Neuronal stem cell (in vitro differentiated cells): ENCODE measurements at regions not wholly inside any gene's neighbourhood (a gene's known extent, or its start where the extent isn't known, plus 50 kb on each side); places are given as distances from the start of the nearest gene placed in this dataset.
"Not testable (repeated sequence)": the region's sequence is repeated elsewhere in the genome, so short reads cannot be mapped to it uniquely, and the experiment has no call there.

Experiments
- DNase-seq: peaks from one replicate; pipeline ENCODE4 v3.0.0-alpha.2; 2013; ENCODE audit warnings: low spot score
- H2AFZ ChIP-seq: one replicate; pipeline ENCODE4 v1.6.1; 2013; ENCODE audit warnings: mild to moderate bottlenecking, low read length, inconsistent platforms
- H2AK5ac ChIP-seq: 2 replicates; pipeline ENCODE4 v1.6.1; 2013; ENCODE audit warnings: low read depth, mild to moderate bottlenecking, inconsistent platforms, low read length, moderate library complexity, mixed read lengths
- H2BK120ac ChIP-seq: 2 replicates; pipeline ENCODE4 v1.6.1; 2013; ENCODE audit warnings: low read depth, mild to moderate bottlenecking, inconsistent platforms, low read length, moderate library complexity, mixed read lengths
- H2BK12ac ChIP-seq: one replicate; pipeline ENCODE4 v1.6.1; 2013; ENCODE audit warnings: low read length, inconsistent platforms
- H2BK15ac ChIP-seq: 2 replicates; pipeline ENCODE4 v1.6.1; 2013; ENCODE audit warnings: mild to moderate bottlenecking, low read length, inconsistent platforms, mixed read lengths
- H2BK5ac ChIP-seq: one replicate; pipeline ENCODE4 v1.6.1; 2013; ENCODE audit warnings: inconsistent platforms, mild to moderate bottlenecking, low read length, moderate library complexity
- H3K14ac ChIP-seq: one replicate; pipeline ENCODE4 v1.6.1; 2013; ENCODE audit warnings: low read length, inconsistent platforms
- H3K18ac ChIP-seq: 2 replicates; pipeline ENCODE4 v1.6.1; 2013; ENCODE audit warnings: low read length, inconsistent platforms
- H3K23ac ChIP-seq: 2 replicates; pipeline ENCODE4 v1.6.1; 2013; ENCODE audit warnings: low read depth, mild to moderate bottlenecking, mixed read lengths, low read length, inconsistent platforms; ENCODE audit not compliant: poor library complexity
- H3K27ac ChIP-seq: replicated peaks from 3 replicates; pipeline ENCODE4 v1.5.1; 2013; ENCODE audit warnings: low read length, inconsistent platforms
- H3K27me3 ChIP-seq, 3 experiments: 2 replicates each; pipeline ENCODE4 v1.6.1; 2013; ENCODE audit warnings: low read length in 3 of 3, mild to moderate bottlenecking in 2 of 3, inconsistent platforms in 1 of 3, low read depth in 1 of 3, mixed read lengths in 1 of 3, moderate library complexity in 1 of 3; ENCODE audit not compliant: control insufficient read depth in 3 of 3, insufficient read depth in 3 of 3
- H3K36me3 ChIP-seq, 2 donors: replicated peaks in 1 of 2; 2 replicates each; pipeline ENCODE4 v1.6.1; 2013; ENCODE audit warnings: low read length in 2 of 2; ENCODE audit not compliant: control insufficient read depth in 2 of 2, insufficient read depth in 2 of 2
- H3K4ac ChIP-seq: 2 replicates; pipeline ENCODE4 v1.6.1; 2013; ENCODE audit warnings: inconsistent platforms, mild to moderate bottlenecking, low read length, moderate library complexity
- H3K4me1 ChIP-seq, 2 donors: 1 replicate in 1 of 2; 2 replicates in 1 of 2; pipeline ENCODE4 v1.6.1; 2013; ENCODE audit warnings: low read length in 2 of 2, low read depth in 1 of 2; ENCODE audit not compliant: control insufficient read depth in 2 of 2, insufficient read depth in 1 of 2
- H3K4me2 ChIP-seq: one replicate; pipeline ENCODE4 v1.6.1; 2013; ENCODE audit warnings: mild to moderate bottlenecking, low read length, inconsistent platforms; ENCODE audit not compliant: insufficient read depth, poor library complexity, severe bottlenecking
- H3K4me3 ChIP-seq, 2 donors: 2 replicates each; pipeline ENCODE4 v1.5.1; 2013; ENCODE audit warnings: low read length in 2 of 2, mild to moderate bottlenecking in 2 of 2, inconsistent platforms in 1 of 2, moderate library complexity in 1 of 2
- H3K79me1 ChIP-seq: one replicate; pipeline ENCODE4 v1.6.1; 2013; ENCODE audit warnings: low read depth, mild to moderate bottlenecking, inconsistent platforms, low read length, moderate library complexity
- H3K9ac ChIP-seq: one replicate; pipeline ENCODE4 v1.6.1; 2013; ENCODE audit warnings: mild to moderate bottlenecking, low read depth, low read length, inconsistent platforms; ENCODE audit not compliant: poor library complexity
- H3K9me3 ChIP-seq, 2 donors: replicated peaks in 1 of 2; 2 replicates each; pipeline versions ENCODE3 to v1.6.1; 2013; ENCODE audit warnings: low read length in 2 of 2, mild to moderate bottlenecking in 2 of 2, inconsistent platforms in 1 of 2, low read depth in 1 of 2, mixed read lengths in 1 of 2, moderate library complexity in 1 of 2; ENCODE audit not compliant: control insufficient read depth in 2 of 2, insufficient read depth in 1 of 2
- H4K8ac ChIP-seq: one replicate; pipeline ENCODE4 v1.6.1; 2013; ENCODE audit warnings: low read depth, mild to moderate bottlenecking, inconsistent platforms, low read length, moderate library complexity
- H4K91ac ChIP-seq: one replicate; pipeline ENCODE4 v1.6.1; 2013; ENCODE audit warnings: low read length, low read depth, mild to moderate bottlenecking, inconsistent platforms; ENCODE audit not compliant: poor library complexity
- whole genome bisulfite sequencing, 2 donors: extraction: QIAGEN DNeasy Blood & Tissue Kit; methylation state at CpG; one replicate each; pipeline ENCODE4 v1.1.7; 2013; ENCODE audit warnings: missing lambda C conversion rate in 2 of 2, mixed read lengths in 1 of 2; ENCODE audit not compliant: insufficient read length in 2 of 2, insufficient replicate concordance in 1 of 2; ENCODE audit errors: extremely low coverage in 2 of 2; 5-methylcytosine and 5-hydroxymethylcytosine counted together

DNA sequence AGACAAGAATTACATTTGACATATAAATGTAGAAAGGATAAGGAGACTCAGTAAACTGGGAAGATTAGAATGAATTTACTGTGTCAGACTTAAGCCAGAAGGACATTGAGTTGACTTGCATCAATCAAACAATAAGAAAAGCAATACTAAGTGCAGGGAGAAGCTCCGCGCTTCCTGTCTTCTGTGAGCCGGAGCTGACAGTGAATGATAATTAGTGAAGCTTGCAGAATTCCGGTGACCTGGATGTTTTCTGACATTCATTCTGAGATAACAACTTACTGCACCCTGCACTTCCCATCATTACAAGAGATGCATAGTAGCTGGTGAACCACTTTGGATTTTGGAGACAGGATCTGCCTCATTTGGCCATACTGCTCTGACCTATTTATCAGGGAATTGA, 469.2 kb upstream of the PCDH20 start:
- Histone ChIP-seq H3K14ac (no peak overlapping the region), H2AFZ (peak overlapping the region; percentile 68), H2BK120ac (no peak overlapping the region), H4K8ac (no peak overlapping the region), H3K18ac (no peak overlapping the region), H2AK5ac (no peak overlapping the region), H2BK15ac (no peak overlapping the region), H3K4me2 (no peak overlapping the region), H3K27ac (no peak overlapping the region), H4K91ac (no peak overlapping the region), H3K4ac (no peak overlapping the region), H2BK12ac (no peak overlapping the region), H3K4me1 (peaks cover 0 to 3% of the 10 kb centered on the region in 2 donors), H3K23ac (no peak overlapping the region), H3K4me3 (no peak overlapping the region), H3K36me3 (no peaks in the 10 kb centered on the region), H3K9ac (no peak overlapping the region), H2BK5ac (no peak overlapping the region), H3K27me3 (no peaks in the 10 kb centered on the region), H3K9me3 (no peaks in the 10 kb centered on the region), H3K79me1 (no peaks in the 10 kb centered on the region)
- no peak for DNase-seq
- no CpG with 5 or more reads among the region's 4 CpGs for WGBS, 2 donors

DNA sequence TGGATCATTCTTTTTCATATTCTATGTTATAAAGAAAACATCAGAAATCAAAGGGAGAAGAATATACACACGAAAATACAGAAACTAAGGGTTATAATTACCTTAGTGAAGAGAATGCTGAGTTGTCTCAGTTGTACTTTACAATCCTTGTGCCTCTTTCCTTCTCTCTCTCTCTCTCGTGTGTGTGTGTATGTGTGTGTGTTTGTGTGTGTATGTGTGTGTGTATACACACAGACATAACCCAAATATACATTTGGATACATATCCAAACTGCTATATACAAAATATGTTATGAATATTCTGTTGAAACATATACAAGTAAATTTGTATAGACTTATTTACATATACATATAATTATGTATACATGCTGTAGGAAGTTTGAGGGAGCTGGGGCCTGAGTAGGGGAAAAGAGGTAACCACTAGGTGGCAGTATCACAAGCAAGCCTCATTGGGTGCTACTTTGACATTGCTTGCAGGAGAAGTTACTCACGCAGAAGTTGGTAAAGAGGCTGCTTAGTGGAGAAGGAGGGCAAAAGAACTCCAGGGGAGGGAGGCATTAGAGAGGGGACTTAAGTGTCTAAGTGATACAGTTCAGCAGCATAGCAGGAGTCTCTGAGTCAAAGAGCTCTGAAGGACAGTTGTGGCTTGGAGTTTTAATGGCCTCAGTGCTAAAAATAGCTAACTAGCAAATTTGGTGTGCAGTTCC, 465.1 kb upstream of the PCDH20 start:
- Histone ChIP-seq H3K23ac (no peak overlapping the region), H3K27ac (no peak overlapping the region), H3K4me3 (no peak overlapping the region), H3K9ac (no peak overlapping the region), H3K36me3 (no peaks in the 10 kb centered on the region), H3K4me1 (peaks cover 0 to 3% of the 10 kb centered on the region in 2 donors), H4K8ac (no peak overlapping the region), H3K14ac (no peak overlapping the region), H2AK5ac (no peak overlapping the region), H3K27me3 (no peaks in the 10 kb centered on the region), H3K18ac (no peak overlapping the region), H4K91ac (no peak overlapping the region), H2BK120ac (no peak overlapping the region), H3K4ac (no peak overlapping the region), H2BK12ac (no peak overlapping the region), H2AFZ (peak overlapping the region; percentile 31), H3K9me3 (peaks cover 0 to 4% of the 10 kb centered on the region in 2 donors), H2BK15ac (no peak overlapping the region), H3K79me1 (no peaks in the 10 kb centered on the region), H2BK5ac (no peak overlapping the region), H3K4me2 (no peak overlapping the region)
- no peak for DNase-seq
- no CpG with 5 or more reads among the region's 3 CpGs for WGBS, 2 donors

DNA sequence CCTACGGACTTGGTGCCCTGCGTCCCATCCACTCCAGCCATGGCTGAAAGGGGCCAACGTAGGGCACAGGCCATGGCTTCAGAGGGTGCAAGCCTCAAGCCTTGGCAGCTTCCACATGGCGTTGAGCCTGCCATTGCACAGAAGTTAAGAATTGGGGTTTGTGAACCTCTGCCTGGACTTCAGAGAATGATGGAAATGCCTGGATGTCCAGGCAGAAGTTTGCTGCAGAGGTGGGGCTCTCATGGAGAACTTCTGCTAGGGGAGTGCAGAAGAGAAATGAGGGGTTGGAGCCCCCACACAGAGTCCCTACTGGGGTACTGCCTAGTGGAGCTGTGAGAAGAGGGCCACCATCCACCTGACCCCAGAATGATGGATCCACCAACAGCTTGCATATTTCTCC, 462.9 kb upstream of the PCDH20 start:
- H3K36me3 ChIP-seq, H3K18ac ChIP-seq, H3K27ac ChIP-seq, H3K27me3 ChIP-seq, H2BK12ac ChIP-seq, H3K14ac ChIP-seq, H3K4me1 ChIP-seq, H4K91ac ChIP-seq, H2AFZ ChIP-seq, H3K79me1 ChIP-seq, H2BK5ac ChIP-seq, DNase-seq, H3K23ac ChIP-seq, H3K4me2 ChIP-seq, H3K4ac ChIP-seq, H4K8ac ChIP-seq, H3K9me3 ChIP-seq, H3K4me3 ChIP-seq, H2BK15ac ChIP-seq, H3K9ac ChIP-seq, H2BK120ac ChIP-seq, H2AK5ac ChIP-seq: not testable (repeated sequence)
- WGBS, 2 donors: no CpG with 5 or more reads among the region's 4 CpGs

DNA sequence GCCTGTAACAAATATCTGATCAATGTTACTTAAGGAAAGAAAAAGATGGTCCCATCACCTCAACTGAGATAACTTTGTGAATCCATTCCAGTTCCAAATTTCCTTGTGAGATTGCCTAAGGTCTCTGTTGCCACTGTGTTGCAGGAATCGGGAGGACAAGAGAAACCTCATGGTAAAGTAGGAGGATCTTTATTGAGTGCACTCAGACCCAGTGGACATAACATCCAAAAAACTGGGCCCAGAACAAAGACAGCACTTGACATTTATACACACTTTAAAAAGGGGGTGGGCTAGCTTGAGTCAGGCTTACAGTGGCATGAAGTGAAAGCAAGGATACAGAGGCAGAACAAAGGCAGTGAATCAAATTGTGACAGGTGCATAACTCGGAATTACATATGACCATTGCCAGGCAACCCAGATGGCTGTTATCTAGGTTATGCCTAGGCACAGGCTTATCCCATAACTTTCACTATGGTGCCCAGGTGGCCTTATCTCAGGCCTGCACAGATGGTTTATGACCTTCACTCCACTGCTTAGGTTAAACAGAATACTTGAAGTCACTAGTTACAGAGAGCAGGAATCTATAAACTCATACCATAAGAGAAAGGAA, 459.4 kb upstream of the PCDH20 start:
- Histone ChIP-seq H2BK15ac (no peak overlapping the region), H3K27ac (no peak overlapping the region), H4K91ac (no peak overlapping the region), H2BK12ac (no peak overlapping the region), H2AK5ac (no peak overlapping the region), H3K23ac (no peak overlapping the region), H4K8ac (no peak overlapping the region), H3K9ac (no peak overlapping the region), H3K4me2 (no peak overlapping the region), H3K4me3 (no peak overlapping the region), H3K36me3 (no peaks in the 10 kb centered on the region), H3K4me1 (no peaks in the 10 kb centered on the region), H3K79me1 (no peaks in the 10 kb centered on the region), H3K14ac (no peak overlapping the region), H3K18ac (no peak overlapping the region), H2AFZ (no peak overlapping the region), H3K4ac (no peak overlapping the region), H2BK120ac (no peak overlapping the region), H3K9me3 (peaks cover 4 to 6% of the 10 kb centered on the region in 2 donors), H3K27me3 (no peaks in the 10 kb centered on the region), H2BK5ac (no peak overlapping the region)
- no CpG with 5 or more reads among the region's 2 CpGs for WGBS, 2 donors
- DNase-seq: no peak
